ENCODE measurements at regions not wholly inside any gene's neighbourhood (a gene's known extent, or its start where the extent isn't known, plus 50 kb on each side); places are given as distances from the start of the nearest gene placed in this dataset.

DNA sequence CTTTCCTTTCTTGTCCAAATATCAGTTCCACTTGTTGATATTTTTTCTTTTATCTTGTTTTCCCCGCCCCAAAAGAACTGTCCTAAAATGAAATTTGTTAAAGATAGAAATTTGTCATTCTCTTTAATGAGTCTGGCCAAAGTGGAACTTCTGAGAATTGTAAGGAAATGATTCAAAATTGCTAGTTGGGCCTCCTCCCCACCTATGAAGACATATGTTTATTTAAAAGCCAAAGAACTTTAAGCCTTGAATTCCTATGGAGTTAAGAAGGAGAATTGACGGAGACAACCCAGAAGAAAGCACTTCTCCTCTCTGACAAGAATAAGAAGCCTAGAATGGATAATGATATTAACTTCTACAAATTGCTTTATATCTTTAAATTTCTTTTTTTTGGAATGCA, 59.1 kb upstream of the ALDH1A1 start:
- DNase-seq (ENCODE audit: low spot score): no peak

DNA sequence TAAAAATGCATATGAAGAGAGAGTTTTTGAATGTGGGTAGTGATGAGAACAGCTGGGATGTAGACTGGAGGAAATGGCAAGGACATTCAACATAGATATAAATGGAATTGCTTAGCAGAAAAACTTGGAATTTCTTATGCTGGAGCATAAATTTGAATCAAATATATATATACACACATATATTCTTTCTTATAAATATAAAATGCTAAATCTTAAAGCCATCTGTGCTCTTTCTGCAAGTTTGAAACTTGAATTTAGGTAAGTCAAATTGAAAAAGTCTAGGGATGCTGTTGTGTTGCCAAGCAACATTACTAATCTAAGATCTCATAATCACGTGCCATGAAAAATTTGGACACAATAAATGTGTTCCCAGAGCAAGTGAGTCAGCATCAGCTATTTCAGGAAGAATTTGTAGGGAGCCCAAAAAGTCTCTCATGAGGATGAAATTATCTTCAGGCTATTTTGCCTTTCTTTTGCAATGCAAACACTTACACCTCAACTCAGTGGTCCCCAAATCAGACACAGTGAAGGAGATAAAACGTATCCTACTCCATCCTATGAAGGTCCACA, 58.4 kb upstream of the ALDH1A1 start:
- no peak for DNase-seq (ENCODE audit: low spot score)

DNA sequence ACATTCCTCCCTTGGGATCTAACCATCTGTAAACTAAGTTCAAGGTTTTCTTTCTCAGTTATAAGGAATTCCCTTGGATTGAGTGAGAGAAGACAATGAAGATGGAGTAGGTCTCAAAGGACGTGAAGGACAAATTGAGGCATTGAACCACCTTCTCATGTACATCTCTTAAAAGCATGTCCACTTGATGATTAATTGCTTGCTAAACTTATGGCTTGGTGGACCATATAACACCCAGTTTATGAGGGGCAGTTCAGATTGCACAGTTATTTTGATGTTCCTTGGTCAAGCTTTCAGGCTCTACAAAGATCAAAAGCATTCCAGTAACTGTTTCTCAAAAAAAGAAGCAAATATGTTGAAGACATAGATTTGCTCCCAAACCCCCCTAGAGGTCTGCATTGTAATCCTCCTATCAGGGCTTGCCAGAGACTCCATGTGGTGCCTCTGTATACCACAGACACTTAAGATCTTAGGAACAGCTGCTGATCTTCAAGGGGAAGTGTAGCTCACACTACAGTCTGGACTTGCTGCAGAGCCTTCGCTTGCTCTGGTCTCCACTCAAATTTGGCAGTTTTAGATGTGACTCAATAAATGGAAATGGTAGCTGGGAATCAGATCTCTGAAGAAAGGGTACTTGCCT, 56.9 kb upstream of the ALDH1A1 start:
- DNase-seq (ENCODE audit: low spot score): no peak

DNA sequence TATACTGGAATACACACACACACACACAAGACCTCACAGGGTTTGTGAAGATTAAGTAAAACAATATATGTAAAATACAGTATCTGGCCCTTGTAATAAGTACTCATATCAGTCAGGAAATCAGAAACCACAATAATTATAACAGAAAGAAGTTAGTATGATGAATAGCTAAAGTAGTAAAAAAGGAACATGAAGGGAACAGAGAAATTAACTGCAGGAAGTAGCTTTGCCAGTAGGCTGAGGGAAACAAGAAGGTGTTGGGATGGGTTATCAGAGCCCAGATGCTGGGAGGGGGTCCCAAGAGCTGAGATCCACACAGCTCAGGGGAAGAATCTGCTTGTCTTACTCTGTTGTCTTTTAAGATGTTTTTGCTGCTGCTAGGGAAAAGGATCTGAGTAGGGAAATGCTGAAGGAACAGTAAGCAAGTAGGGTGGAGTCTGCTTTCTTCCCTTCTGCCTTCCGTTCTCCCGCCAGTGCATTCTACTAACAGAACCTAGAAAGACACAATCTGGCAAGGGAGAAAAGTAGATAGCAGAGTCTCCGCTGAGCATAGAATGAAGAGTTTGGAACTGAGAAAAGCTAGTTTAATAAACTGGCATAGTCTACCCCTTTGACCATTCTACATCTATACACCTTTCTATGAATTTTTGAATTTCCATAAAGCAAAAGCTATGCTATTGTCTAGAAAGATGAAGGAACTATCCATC, 55.3 kb upstream of the ALDH1A1 start:
- DNase-seq (ENCODE audit: low spot score): no peak

DNA sequence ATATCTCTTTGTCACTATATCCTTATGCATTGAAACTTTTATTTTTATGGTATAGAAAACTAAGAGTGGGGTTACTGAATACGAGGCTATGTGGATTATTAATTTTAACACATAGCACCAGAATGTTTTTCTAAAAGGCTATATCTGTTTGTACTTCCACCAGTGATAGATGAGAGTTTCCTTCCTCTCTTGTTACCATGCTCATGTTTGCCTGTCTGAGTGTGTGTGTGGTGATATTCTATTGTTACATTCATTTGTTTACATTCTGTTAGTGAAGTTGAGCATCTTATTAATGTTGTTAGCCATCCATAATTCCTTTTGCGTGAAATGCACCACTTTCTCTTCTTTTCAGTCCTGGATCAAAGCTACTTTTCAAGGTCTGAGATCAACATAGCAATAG, 54.1 kb upstream of the ALDH1A1 start:
- no peak for DNase-seq (ENCODE audit: low spot score)

Data from hematopoietic multipotent progenitor cell treated with erythropoietin and hydrocortisone succinate and interleukin-3 and kit ligand, for 15 days (in vitro differentiated cells).